Upper lobe of left lung (tissue), 6 donors: ENCODE measurements at regions not wholly inside any gene's neighbourhood (a gene's known extent, or its start where the extent isn't known, plus 50 kb on each side); places are given as distances from the start of the nearest gene placed in this dataset.

Source experiments
- ATAC-seq, 2 donors: fragments of 200-7000 bp; cut with Tn5 transposase; one replicate each; pipeline ENCODE4 v1.9.1; 2022; ENCODE audit warnings: mild to moderate bottlenecking in 2 of 2, moderate library complexity in 2 of 2; ENCODE audit not compliant: low FRiP score in 2 of 2
- DNase-seq, 2 donors: peaks; one replicate each; pipeline ENCODE4 v3.0.0-alpha.2; 2019 to 2020
- H3K27ac ChIP-seq, 4 donors: fragments of 200-600 bp; sonication (generic); one replicate each; pipeline ENCODE4 v1.5.1; 2016 to 2019
- H3K27me3 ChIP-seq, 4 donors: fragments of 200-600 bp; sonication (generic); one replicate each; pipeline ENCODE4 v1.5.1; 2017 to 2019
- H3K36me3 ChIP-seq, 4 donors: fragments of 200-600 bp; sonication (generic); one replicate each; pipeline ENCODE4 v1.5.1; 2016 to 2019
- H3K4me1 ChIP-seq, 4 donors: fragments of 200-600 bp; sonication (generic); one replicate each; pipeline ENCODE4 v1.5.1; 2018 to 2019
- H3K4me3 ChIP-seq, 4 donors: fragments of 200-600 bp; sonication (generic); one replicate each; pipeline ENCODE4 v1.5.1; 2017 to 2019; ENCODE audit warnings: mild to moderate bottlenecking in 2 of 4, moderate library complexity in 1 of 4
- H3K9me3 ChIP-seq, 4 donors: fragments of 200-600 bp; sonication (generic); one replicate each; pipeline ENCODE4 v1.5.1; 2018 to 2019
- CTCF ChIP-seq, 6 experiments: fragments of 450-650 bp in 4 of 6; fragments of 200-600 bp in 2 of 6; sonication (generic) in 2 of 6; IDR thresholded peaks; one replicate each; pipeline ENCODE4 v1.5.1; 2016 to 2019; ENCODE audit warnings: antibody characterized with exemption in 6 of 6
- EP300 ChIP-seq, 4 donors: sonication (generic); formaldehyde crosslinking; IDR thresholded peaks; one replicate each; pipeline ENCODE4 v1.5.1; 2017; ENCODE audit warnings: antibody characterized with exemption in 4 of 4, control low read depth in 2 of 4
- POLR2A ChIP-seq, 4 donors: fragments of 450-650 bp; IDR thresholded peaks; one replicate each; pipeline ENCODE4 v1.5.1; 2016 to 2017; ENCODE audit warnings: antibody characterized with exemption in 4 of 4, mild to moderate bottlenecking in 2 of 4
- POLR2AphosphoS5 ChIP-seq, 2 donors: sonication (generic); formaldehyde crosslinking; IDR thresholded peaks; one replicate each; pipeline ENCODE4 v1.5.1; 2017; ENCODE audit warnings: antibody characterized with exemption in 2 of 2
- WGBS, 2 donors: methylation state at CpG; one replicate each; pipeline ENCODE4 v1.1.5; 2017 to 2018; 5-methylcytosine and 5-hydroxymethylcytosine counted together
- donor health status: DM: no; HTN: no; CAD: no; lungs with moderate emphysema.
- donor health status: DM: no; HTN: yes; CAD: no; lungs with severe emphysema.

GRCh38 chr12:92273076-92273475, 127.4 kb upstream of the BTG1 start:
- DNase-seq (no peak), ATAC-seq (no peak)
- TF ChIP-seq POLR2AphosphoS5 (IDR thresholded peaks at IDR 0.05) (no peak), POLR2A (IDR thresholded peaks at IDR 0.05) (no peak), EP300 (IDR thresholded peaks at IDR 0.05) (no peak), CTCF (IDR thresholded peaks at IDR 0.05) (no peak)
- WGBS, 2 donors, result 62 to 77% methylated on average over 2 of the region's 2 CpGs
- Histone ChIP-seq H3K27me3 (no peaks in the 10 kb centered on the region), H3K36me3 (no peaks in the 10 kb centered on the region), H3K4me1 (peaks cover 0 to under 1% (median 0%) of the 10 kb centered on the region in 4 donors), H3K9me3 (no peaks in the 10 kb centered on the region), H3K27ac (no peak overlapping the region), H3K4me3 (no peak overlapping the region)

DNA sequence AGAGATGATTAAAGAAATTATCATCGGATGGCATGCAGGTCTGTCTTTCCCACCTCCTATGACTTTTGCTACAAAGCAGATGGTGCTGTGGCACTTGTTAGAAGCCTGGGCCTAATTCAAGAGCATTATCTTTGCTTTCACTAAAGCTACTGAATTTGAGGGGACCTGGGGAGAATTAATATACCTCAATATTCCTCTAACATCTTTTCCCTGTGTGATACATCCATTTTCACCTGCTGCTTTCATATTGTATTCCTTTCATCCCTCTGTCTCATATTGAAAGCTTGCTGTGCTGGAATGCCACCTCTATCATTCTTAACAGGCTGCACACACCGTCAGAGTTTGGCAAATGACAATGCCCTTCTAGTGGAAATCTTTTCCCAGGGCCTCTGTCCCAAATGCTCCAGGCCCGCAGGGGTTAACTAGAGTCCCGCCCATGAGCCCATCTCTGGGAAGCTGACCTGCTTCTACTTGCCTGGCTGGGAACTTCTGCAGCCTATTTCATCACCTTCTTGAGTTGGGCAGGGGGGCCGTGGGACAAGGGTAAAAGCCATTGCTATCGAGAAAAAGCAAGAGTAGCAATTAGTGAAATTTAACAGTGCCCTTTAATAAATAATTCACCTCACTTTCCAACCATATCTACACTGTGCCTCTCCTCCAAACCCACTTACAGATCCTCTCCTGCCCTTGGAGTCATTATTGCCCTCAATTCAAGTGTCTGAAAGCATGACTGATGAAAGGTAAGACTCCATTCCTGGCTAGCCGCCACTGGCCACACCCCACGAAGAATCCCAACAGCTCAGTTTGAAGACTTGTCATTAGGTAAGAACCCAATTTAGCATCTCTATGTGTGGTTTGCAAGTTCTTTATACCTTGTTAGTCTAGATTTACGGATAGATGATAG, 126.7 kb upstream of the BTG1 start:
- Histone ChIP-seq H3K4me1 (no peaks in the 10 kb centered on the region), H3K4me3 (no peak overlapping the region), H3K36me3 (no peaks in the 10 kb centered on the region), H3K27me3 (no peaks in the 10 kb centered on the region), H3K9me3 (no peaks in the 10 kb centered on the region), H3K27ac (no peak overlapping the region)
- TF ChIP-seq CTCF (IDR thresholded peaks at IDR 0.05), result no peak
- TF ChIP-seq EP300 (IDR thresholded peaks at IDR 0.05), result no peak
- no peak for TF ChIP-seq POLR2AphosphoS5 (IDR thresholded peaks at IDR 0.05)
- TF ChIP-seq POLR2A (IDR thresholded peaks at IDR 0.05), result no peak
- WGBS, 2 donors, result 67 to 69% methylated on average over 9 of the region's 9 CpGs
- DNase-seq (peak in 1 of 2 donors; percentile 22), ATAC-seq (peak in 1 of 2 donors; percentile 31)

DNA sequence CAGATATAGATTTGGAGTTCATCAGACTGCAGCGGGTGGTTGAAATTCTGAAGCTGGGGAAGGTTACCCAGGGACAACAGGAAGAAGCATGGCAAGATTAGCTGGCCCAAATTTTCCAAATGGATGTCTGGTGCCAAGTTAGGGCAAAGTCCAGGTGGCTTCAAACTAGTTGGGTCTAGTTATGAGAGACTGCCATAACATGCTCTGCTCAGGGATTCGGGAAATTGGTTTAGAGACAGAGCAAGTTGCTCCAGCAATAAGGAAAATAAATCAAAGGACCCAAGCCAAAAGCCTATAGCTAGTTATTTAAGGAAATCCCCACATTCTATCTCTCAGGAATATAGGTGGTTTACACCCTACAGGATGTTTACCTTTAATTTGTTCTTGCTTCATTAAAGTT, 125.7 kb upstream of the BTG1 start:
- H3K9me3 ChIP-seq, result no peaks in the 10 kb centered on the region
- H3K27me3 ChIP-seq, result no peaks in the 10 kb centered on the region
- H3K4me3 ChIP-seq, result no peak overlapping the region
- WGBS, 2 donors, result 94 to 100% methylated on average over 2 of the region's 2 CpGs
- no peak overlapping the region for H3K27ac ChIP-seq
- H3K36me3 ChIP-seq, result no peaks in the 10 kb centered on the region
- no peaks in the 10 kb centered on the region for H3K4me1 ChIP-seq
- TF ChIP-seq EP300 (IDR thresholded peaks at IDR 0.05) (no peak), CTCF (IDR thresholded peaks at IDR 0.05) (no peak), POLR2A (IDR thresholded peaks at IDR 0.05) (no peak), POLR2AphosphoS5 (IDR thresholded peaks at IDR 0.05) (no peak)
- ATAC-seq (no peak), DNase-seq (no peak)

- no peaks in the 10 kb centered on the region for H3K27me3 ChIP-seq
- no peaks in the 10 kb centered on the region for H3K4me1 ChIP-seq
- no peak for TF ChIP-seq CTCF (IDR thresholded peaks at IDR 0.05)
- TF ChIP-seq EP300 (IDR thresholded peaks at IDR 0.05), result no peak
- no peak for TF ChIP-seq POLR2A (IDR thresholded peaks at IDR 0.05)
- TF ChIP-seq POLR2AphosphoS5 (IDR thresholded peaks at IDR 0.05), result no peak
- H3K9me3 ChIP-seq, result no peaks in the 10 kb centered on the region
- ATAC-seq, result no peak
- H3K27ac ChIP-seq, result no peak overlapping the region
- WGBS, 2 donors, result 92 to 96% methylated on average over 2 of the region's 2 CpGs
- no peak for DNase-seq
- H3K4me3 ChIP-seq, result no peak overlapping the region
- H3K36me3 ChIP-seq, result no peaks in the 10 kb centered on the region
Measured at GRCh38 chr12:92270521-92270920, 124.9 kb upstream of the BTG1 start.

DNA sequence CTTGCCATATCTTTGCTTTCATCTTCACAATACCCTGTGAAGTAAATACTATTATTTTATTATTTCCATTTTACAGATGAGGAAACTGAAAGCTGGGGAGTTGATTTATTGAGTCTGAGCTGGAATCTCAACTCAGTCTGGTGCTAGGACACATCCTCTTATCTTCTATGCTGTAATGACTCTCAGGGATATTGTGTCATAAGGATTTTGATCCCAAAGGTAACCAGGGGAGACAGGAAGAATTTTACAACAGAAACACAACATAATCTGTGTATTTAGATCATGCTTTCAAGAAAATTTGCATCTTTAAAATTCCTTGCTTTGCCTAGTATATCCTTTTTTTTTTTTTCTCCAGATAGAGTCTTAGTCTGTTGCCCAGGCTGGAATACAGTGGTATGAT, 123.3 kb upstream of the BTG1 start:
- ATAC-seq (no peak), DNase-seq (no peak)
- no peak for TF ChIP-seq CTCF (IDR thresholded peaks at IDR 0.05)
- no peak for TF ChIP-seq POLR2A (IDR thresholded peaks at IDR 0.05)
- no peak for TF ChIP-seq POLR2AphosphoS5 (IDR thresholded peaks at IDR 0.05)
- no peak for TF ChIP-seq EP300 (IDR thresholded peaks at IDR 0.05)
- Histone ChIP-seq H3K27ac (no peak overlapping the region), H3K36me3 (no peaks in the 10 kb centered on the region), H3K9me3 (no peaks in the 10 kb centered on the region), H3K4me3 (no peak overlapping the region), H3K27me3 (no peaks in the 10 kb centered on the region), H3K4me1 (no peaks in the 10 kb centered on the region)
